HG03575 (cell line): ENCODE measurements at regions not wholly inside any gene's neighbourhood (a gene's known extent, or its start where the extent isn't known, plus 50 kb on each side); places are given as distances from the start of the nearest gene placed in this dataset.

Source experiments
- ATAC-seq: cut with Tn5 transposase; IDR thresholded peaks from one replicate; pipeline ENCODE4 v1.9.1; 2021; ENCODE audit not compliant: unreplicated experiment, insufficient number of reproducible peaks, low FRiP score; ENCODE audit errors: extremely low read depth

GRCh38 chr16:76791151-76791550 is 399.8 kb upstream of the MON1B start:
- ATAC-seq, result no peak

- ATAC-seq, result no peak
Measured at GRCh38 chr16:76796416-76796815, 394.6 kb upstream of the MON1B start.

- no peak for ATAC-seq
Measured at GRCh38 chr16:76796978-76797377, 394.0 kb upstream of the MON1B start.

GRCh38 chr16:76797457-76797856 is 393.5 kb upstream of the MON1B start:
- no peak for ATAC-seq

- no peak for ATAC-seq
Measured at GRCh38 chr16:76800196-76800595, 390.8 kb upstream of the MON1B start.

GRCh38 chr16:76801357-76801756 is 389.6 kb upstream of the MON1B start:
- ATAC-seq, result no peak

- no peak for ATAC-seq
Measured at GRCh38 chr16:76816475-76816874, 374.5 kb upstream of the MON1B start.

- ATAC-seq, result no peak
Measured at GRCh38 chr16:76818606-76819181, 372.3 kb upstream of the MON1B start.

- ATAC-seq, result no peak
Measured at GRCh38 chr16:76819226-76819916, 371.6 kb upstream of the MON1B start.

- ATAC-seq, result no peak
Measured at GRCh38 chr16:76824221-76824620, 366.8 kb upstream of the MON1B start.

GRCh38 chr16:76824791-76825190 is 366.2 kb upstream of the MON1B start:
- ATAC-seq, result no peak

GRCh38 chr16:76835339-76835738 is 355.7 kb upstream of the MON1B start:
- no peak for ATAC-seq

- ATAC-seq, result no peak
Measured at GRCh38 chr16:76835779-76836300, 355.1 kb upstream of the MON1B start.

- ATAC-seq, result no peak
Measured at GRCh38 chr16:76837872-76838271, 353.1 kb upstream of the MON1B start.

- no peak for ATAC-seq
Measured at GRCh38 chr16:76854234-76854633, 336.8 kb upstream of the MON1B start.

- no peak for ATAC-seq
Measured at GRCh38 chr16:76856112-76856511, 334.9 kb upstream of the MON1B start.

GRCh38 chr16:76857402-76857801 is 333.6 kb upstream of the MON1B start:
- no peak for ATAC-seq

GRCh38 chr16:76862901-76863300 is 328.1 kb upstream of the MON1B start:
- no peak for ATAC-seq

- no peak for ATAC-seq
Measured at GRCh38 chr16:76866994-76867393, 324.0 kb upstream of the MON1B start.

- no peak for ATAC-seq
Measured at GRCh38 chr16:76875898-76876297, 315.1 kb upstream of the MON1B start.

- ATAC-seq, result no peak
Measured at GRCh38 chr16:76879420-76879819, 311.6 kb upstream of the MON1B start.
